ENCODE measurements at regions not wholly inside any gene's neighbourhood (a gene's known extent, or its start where the extent isn't known, plus 50 kb on each side); places are given as distances from the start of the nearest gene placed in this dataset.

DNA sequence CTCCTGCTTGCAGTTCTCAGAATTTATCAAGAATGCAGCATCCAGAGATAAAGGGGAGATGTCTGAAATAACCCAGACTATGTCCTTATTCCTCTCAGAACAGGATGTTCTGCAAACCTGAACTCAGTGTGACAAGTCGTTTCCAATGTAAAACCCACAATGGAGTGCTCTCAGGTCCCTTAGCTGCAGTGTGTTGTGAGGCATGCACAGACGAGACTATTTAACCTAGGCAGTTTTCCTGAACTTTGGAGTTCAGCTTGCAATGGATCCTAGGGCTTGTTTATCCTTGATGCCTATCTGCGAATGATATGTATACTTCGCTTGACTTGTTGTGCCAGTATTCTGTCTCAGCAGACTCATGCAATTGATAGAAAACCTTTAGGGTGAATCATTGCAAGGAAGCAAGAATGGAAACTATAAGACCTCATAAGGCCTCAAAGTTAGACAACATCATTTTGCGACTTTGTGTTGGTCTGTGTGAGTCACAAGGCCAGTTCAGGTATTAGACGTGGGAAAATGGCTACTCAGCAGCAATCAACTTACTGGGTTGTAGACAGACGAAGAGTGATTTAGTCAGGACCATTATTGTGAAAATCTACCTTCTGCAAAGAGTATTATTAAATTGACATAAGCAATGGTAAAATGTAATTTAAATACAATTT lies 2439.9 kb upstream of the PCDH20 start:
- 71% methylated on average over 7 of the region's 7 CpGs for WGBS
- TF ChIP-seq CTCF (IDR thresholded peaks at IDR 0.05) (no peak), POLR2A (IDR thresholded peaks at IDR 0.05) (no peak), POLR2AphosphoS5 (IDR thresholded peaks at IDR 0.05) (no peak)

DNA sequence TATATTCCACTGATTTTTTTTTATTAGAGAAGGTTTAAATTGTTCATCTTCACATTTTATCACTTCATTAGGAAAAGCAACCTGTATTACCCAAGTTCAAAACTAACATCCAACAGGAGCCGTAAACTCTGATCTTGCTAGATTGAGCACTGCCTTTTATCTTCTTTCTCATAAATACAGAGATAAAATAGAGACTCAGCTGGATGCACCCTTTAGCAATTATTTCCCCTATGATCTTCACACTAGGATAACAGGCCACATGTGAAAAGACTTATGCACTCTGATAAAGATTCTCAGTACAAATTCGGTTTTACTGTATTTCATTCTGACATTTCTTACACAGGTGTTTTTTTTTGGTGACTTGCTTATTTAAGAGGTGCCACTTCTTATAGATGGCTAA lies 2438.2 kb upstream of the PCDH20 start:
- H3K9me3 ChIP-seq: no peaks in the 10 kb centered on the region
- intact Hi-C loops (cut with DNase I): no loop called here
- TF ChIP-seq POLR2A (IDR thresholded peaks at IDR 0.05) (no peak), CTCF (IDR thresholded peaks at IDR 0.05) (no peak), POLR2AphosphoS5 (IDR thresholded peaks at IDR 0.05) (no peak)
- H3K4me1 ChIP-seq (replicated peaks): no peaks in the 10 kb centered on the region
- H3K4me3 ChIP-seq: no peak overlapping the region
- H3K36me3 ChIP-seq: no peaks in the 10 kb centered on the region
- no peak for DNase-seq (ENCODE audit: low spot score)
- no peak overlapping the region for H3K27ac ChIP-seq
- no peaks in the 10 kb centered on the region for H3K27me3 ChIP-seq (replicated peaks; ENCODE audit: insufficient read depth)
- WGBS: 63% methylated on average over 2 of the region's 2 CpGs

More for the DNA sequence above, 2439.9 kb upstream of the PCDH20 start:
- H3K27ac ChIP-seq: no peak overlapping the region
- no peaks in the 10 kb centered on the region for H3K36me3 ChIP-seq
- no peak for DNase-seq (ENCODE audit: low spot score)
- intact Hi-C loops (cut with DNase I): no loop called here
- no peaks in the 10 kb centered on the region for H3K4me1 ChIP-seq (replicated peaks)
- H3K9me3 ChIP-seq: no peaks in the 10 kb centered on the region
- no peak overlapping the region for H3K4me3 ChIP-seq
- H3K27me3 ChIP-seq (replicated peaks; ENCODE audit: insufficient read depth): no peaks in the 10 kb centered on the region

DNA sequence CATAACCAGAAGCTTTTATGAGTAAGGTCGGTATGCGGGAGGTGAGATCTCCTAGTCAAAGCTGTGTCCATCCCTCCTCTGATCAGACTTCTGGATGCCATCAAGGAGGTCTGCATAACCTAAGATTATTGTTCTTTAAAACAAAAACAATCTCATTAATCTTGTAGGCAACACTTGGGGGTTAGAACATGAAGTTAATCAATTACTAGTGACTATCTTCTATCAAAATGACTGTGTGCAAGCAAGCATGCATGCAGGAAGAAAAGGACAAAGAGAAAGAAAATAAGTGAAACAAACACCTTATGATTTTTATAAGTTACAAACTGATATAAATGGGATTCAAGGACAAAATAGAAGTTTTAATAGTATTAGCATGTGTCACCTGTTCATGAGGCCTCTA lies 2435.9 kb upstream of the PCDH20 start:
- DNase-seq (ENCODE audit: low spot score): no peak
- no peaks in the 10 kb centered on the region for H3K27me3 ChIP-seq (replicated peaks; ENCODE audit: insufficient read depth)
- H3K27ac ChIP-seq: no peak overlapping the region
- intact Hi-C loops (cut with DNase I): no loop called here
- WGBS: 78% methylated on average over 2 of the region's 2 CpGs
- no peak for TF ChIP-seq POLR2AphosphoS5 (IDR thresholded peaks at IDR 0.05)
- TF ChIP-seq POLR2A (IDR thresholded peaks at IDR 0.05): no peak
- no peak for TF ChIP-seq CTCF (IDR thresholded peaks at IDR 0.05)
- H3K4me1 ChIP-seq (replicated peaks): no peaks in the 10 kb centered on the region
- no peak overlapping the region for H3K4me3 ChIP-seq
- no peaks in the 10 kb centered on the region for H3K36me3 ChIP-seq
- H3K9me3 ChIP-seq: no peaks in the 10 kb centered on the region

- H3K4me1 ChIP-seq (replicated peaks): no peaks in the 10 kb centered on the region
- TF ChIP-seq CTCF (IDR thresholded peaks at IDR 0.05) (no peak), POLR2AphosphoS5 (IDR thresholded peaks at IDR 0.05) (no peak), POLR2A (IDR thresholded peaks at IDR 0.05) (no peak)
- H3K36me3 ChIP-seq: no peaks in the 10 kb centered on the region
- DNase-seq (ENCODE audit: low spot score): no peak
- no peaks in the 10 kb centered on the region for H3K27me3 ChIP-seq (replicated peaks; ENCODE audit: insufficient read depth)
- no peaks in the 10 kb centered on the region for H3K9me3 ChIP-seq
- H3K4me3 ChIP-seq: no peak overlapping the region
- WGBS: 96% methylated on average over 29 of the region's 42 CpGs
- no peak overlapping the region for H3K27ac ChIP-seq
- intact Hi-C loops (cut with DNase I): no loop called here
Observed at GRCh38 chr13:63843766-63844699, 2428.4 kb upstream of the PCDH20 start.

Measured in prostate gland (tissue), 2 donors.